WTC11 (cell line): ENCODE measurements at regions not wholly inside any gene's neighbourhood (a gene's known extent, or its start where the extent isn't known, plus 50 kb on each side); places are given as distances from the start of the nearest gene placed in this dataset.

Source experiments
- ATAC-seq: fragments of 200-7000 bp; cut with Tn5 transposase; 2 replicates; pipeline ENCODE4 v1.10.0; 2021; ENCODE audit warnings: mild to moderate bottlenecking, moderate library complexity
- CTCF ChIA-PET: fragments of 300-600 bp; sonication (Branson Sonifier 250); formaldehyde crosslinking; loops from one replicate; lab custom pipeline; 2021; ENCODE audit warnings: antibody characterized with exemption; lab: Charles Lee
- POLR2A ChIA-PET: fragments of 350-600 bp; sonication (Branson Sonifier 250); formaldehyde crosslinking; loops from one replicate; lab custom pipeline; 2021; ENCODE audit warnings: antibody characterized with exemption; lab: Charles Lee
- DNase-seq: peaks from one replicate; pipeline ENCODE4 v3.0.0; 2021; ENCODE audit warnings: low spot score
- H3K27ac Mint-ChIP-seq: 2 replicates; pipeline ENCODE4 v1.8.0; 2021; ENCODE audit warnings: mixed read lengths
- H3K27me3 Mint-ChIP-seq: 2 replicates; pipeline ENCODE4 v1.8.0; 2021; ENCODE audit warnings: low read depth, mild to moderate bottlenecking, moderate library complexity, mixed read lengths
- H3K36me3 Mint-ChIP-seq: 2 replicates; pipeline ENCODE4 v1.8.0; 2021; ENCODE audit warnings: mixed read lengths
- H3K4me1 Mint-ChIP-seq: 2 replicates; pipeline ENCODE4 v1.8.0; 2022; ENCODE audit warnings: mixed read lengths
- H3K4me3 Mint-ChIP-seq: 2 replicates; pipeline ENCODE4 v1.8.0; 2021; ENCODE audit warnings: mild to moderate bottlenecking, moderate library complexity, mixed read lengths
- H3K9me3 Mint-ChIP-seq: 2 replicates; pipeline ENCODE4 v1.8.0; 2021; ENCODE audit warnings: mixed read lengths
- ATF3 ChIP-seq: sonication (generic); formaldehyde crosslinking; conservative IDR thresholded peaks from 2 replicates; pipeline ENCODE4 v1.8.1; 2022; ENCODE audit warnings: mild to moderate bottlenecking, missing genetic modification reagents
- E2F5 ChIP-seq: sonication (generic); formaldehyde crosslinking; IDR thresholded peaks from 2 replicates; pipeline ENCODE4 v1.8.1; 2022; ENCODE audit warnings: mild to moderate bottlenecking, moderate library complexity, missing genetic modification reagents
- EMX1 ChIP-seq: fragments of 250-450 bp; sonication (Bioruptor Pico); IDR thresholded peaks from 2 replicates; pipeline ENCODE4 v1.8.0; 2021; ENCODE audit warnings: mild to moderate bottlenecking
- ERG ChIP-seq: fragments of 250-450 bp; sonication (Bioruptor Pico); IDR thresholded peaks from 2 replicates; pipeline ENCODE4 v1.8.0; 2021; ENCODE audit warnings: mild to moderate bottlenecking
- GRHL2 ChIP-seq: fragments of 250-450 bp; sonication (Bioruptor Pico); IDR thresholded peaks from 2 replicates; pipeline ENCODE4 v1.8.0; 2022; ENCODE audit warnings: mild to moderate bottlenecking, moderate library complexity; ENCODE audit not compliant: insufficient replicate concordance, severe bottlenecking
- HMGA2 ChIP-seq: fragments of 250-450 bp; sonication (Bioruptor Pico); IDR thresholded peaks from 2 replicates; pipeline ENCODE4 v1.4.0; 2021; ENCODE audit warnings: mild to moderate bottlenecking, moderate library complexity
- IRF2 ChIP-seq: sonication (generic); formaldehyde crosslinking; IDR thresholded peaks from 2 replicates; pipeline ENCODE4 v1.8.0; 2022; ENCODE audit warnings: low read depth, missing genetic modification reagents, borderline replicate concordance
- JAZF1 ChIP-seq: fragments of 250-450 bp; sonication (Bioruptor Pico); IDR thresholded peaks from 2 replicates; pipeline ENCODE4 v1.9.0; 2021; ENCODE audit warnings: moderate library complexity, mild to moderate bottlenecking, inconsistent platforms
- MLX ChIP-seq: sonication (generic); formaldehyde crosslinking; IDR thresholded peaks from 2 replicates; pipeline ENCODE4 v1.8.1; 2023; ENCODE audit warnings: mild to moderate bottlenecking, missing genetic modification reagents, moderate library complexity
- TEAD1 ChIP-seq: sonication (generic); formaldehyde crosslinking; IDR thresholded peaks from 2 replicates; pipeline ENCODE4 v1.8.0; 2022; ENCODE audit warnings: mild to moderate bottlenecking, missing genetic modification reagents
- ZBTB43 ChIP-seq: sonication (generic); formaldehyde crosslinking; IDR thresholded peaks from 2 replicates; pipeline ENCODE4 v1.8.1; 2023; ENCODE audit warnings: mild to moderate bottlenecking, missing genetic modification reagents
- ZNF317 ChIP-seq: sonication (generic); formaldehyde crosslinking; IDR thresholded peaks from 2 replicates; pipeline ENCODE4 v1.8.1; 2023; ENCODE audit warnings: low read depth, mild to moderate bottlenecking, moderate library complexity, missing genetic modification reagents, borderline replicate concordance
- ZNF423 ChIP-seq: fragments of 250-450 bp; sonication (Bioruptor Pico); IDR thresholded peaks from 2 replicates; pipeline ENCODE4 v2.1.2; 2022; ENCODE audit warnings: mild to moderate bottlenecking, moderate library complexity
- ZNF512 ChIP-seq: sonication (generic); formaldehyde crosslinking; IDR thresholded peaks from 2 replicates; pipeline ENCODE4 v1.8.1; 2022; ENCODE audit warnings: missing genetic modification reagents, borderline replicate concordance
- ZSCAN18 ChIP-seq: fragments of 250-450 bp; sonication (Bioruptor Pico); IDR thresholded peaks from 2 replicates; pipeline ENCODE4 v2.1.2; 2022; ENCODE audit warnings: mild to moderate bottlenecking, moderate library complexity
- TF ChIP-seq, protein P1 (sequence below): sonication (generic); formaldehyde crosslinking; IDR thresholded peaks from 2 replicates; pipeline ENCODE4 v1.8.0; 2022; ENCODE audit warnings: mild to moderate bottlenecking, missing genetic modification reagents

- TF ChIP-seq ZBTB43 (CRISPR knock-in tag) (no peak), E2F5 (CRISPR knock-in tag) (no peak), ATF3 (CRISPR knock-in tag) (no peak), ZNF317 (CRISPR knock-in tag) (no peak), EMX1 (CRISPR knock-in tag) (no peak)
Observed at GRCh38 chr11:8799273-8799672, 111.7 kb upstream of the AKIP1 start (continued).

DNA sequence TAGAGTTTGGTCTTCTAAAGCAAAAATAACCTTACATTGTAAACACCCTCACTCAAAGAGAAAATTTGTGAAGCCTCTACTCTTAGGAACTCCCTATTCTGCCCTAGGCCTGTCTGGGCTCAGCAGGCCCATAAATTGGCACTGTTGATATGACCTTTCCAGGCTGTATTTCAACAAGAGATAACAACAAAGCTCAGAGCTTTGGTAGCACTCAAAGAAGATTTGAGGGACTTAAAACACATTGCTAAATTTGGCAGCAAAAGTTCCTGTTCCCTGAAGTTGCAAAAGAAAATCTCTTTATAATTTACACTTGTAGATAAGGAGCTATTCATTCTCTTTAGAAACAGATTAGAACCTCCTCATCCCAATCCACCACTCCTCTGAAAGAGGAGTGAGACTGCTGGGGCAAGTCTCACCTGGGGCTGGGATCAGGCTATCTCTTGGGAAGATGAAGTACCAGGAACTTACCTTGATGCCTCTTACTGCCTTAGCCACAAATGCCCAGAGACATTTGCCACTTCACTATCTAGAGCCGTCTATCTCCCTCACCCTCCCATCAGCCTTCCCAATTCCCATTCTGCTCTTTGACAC, 110.4 kb upstream of the AKIP1 start:
- CTCF ChIA-PET, result interaction anchor here (0.6 to 2.7 kb wide), 5 partner anchors 9 to 1661 kb away, joined by 3 to 9 read pairs (median 3); a partner anchor contains a TSS
- no peak for ATAC-seq

GRCh38 chr11:8801121-8801520, 109.9 kb upstream of the AKIP1 start:
- H3K27me3 Mint-ChIP-seq, result no peaks in the 10 kb centered on the region
- TF ChIP-seq, protein P1, sequence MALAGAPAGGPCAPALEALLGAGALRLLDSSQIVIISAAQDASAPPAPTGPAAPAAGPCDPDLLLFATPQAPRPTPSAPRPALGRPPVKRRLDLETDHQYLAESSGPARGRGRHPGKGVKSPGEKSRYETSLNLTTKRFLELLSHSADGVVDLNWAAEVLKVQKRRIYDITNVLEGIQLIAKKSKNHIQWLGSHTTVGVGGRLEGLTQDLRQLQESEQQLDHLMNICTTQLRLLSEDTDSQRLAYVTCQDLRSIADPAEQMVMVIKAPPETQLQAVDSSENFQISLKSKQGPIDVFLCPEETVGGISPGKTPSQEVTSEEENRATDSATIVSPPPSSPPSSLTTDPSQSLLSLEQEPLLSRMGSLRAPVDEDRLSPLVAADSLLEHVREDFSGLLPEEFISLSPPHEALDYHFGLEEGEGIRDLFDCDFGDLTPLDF (CRISPR knock-in tag), result no peak
- no peak for TF ChIP-seq HMGA2
- no peak for TF ChIP-seq JAZF1
- no peak for TF ChIP-seq ZNF512 (CRISPR knock-in tag)
- no peak for TF ChIP-seq IRF2 (CRISPR knock-in tag)
- no peak for TF ChIP-seq GRHL2 (CRISPR knock-in tag)
- no peak for TF ChIP-seq ZSCAN18 (CRISPR knock-in tag)
- no peak for TF ChIP-seq TEAD1 (CRISPR knock-in tag)
- TF ChIP-seq ERG (CRISPR knock-in tag), result no peak
- no peak for TF ChIP-seq ZNF423 (CRISPR knock-in tag)

More for the DNA sequence above, 110.4 kb upstream of the AKIP1 start:
- no peak overlapping the region for H3K4me3 Mint-ChIP-seq
- no peaks in the 10 kb centered on the region for H3K9me3 Mint-ChIP-seq
- no peak for DNase-seq
- POLR2A ChIA-PET, result no interaction called here
- TF ChIP-seq E2F5 (CRISPR knock-in tag), result no peak
- TF ChIP-seq ZBTB43 (CRISPR knock-in tag), result no peak
- no peak for TF ChIP-seq MLX
- no peaks in the 10 kb centered on the region for H3K27me3 Mint-ChIP-seq
- H3K36me3 Mint-ChIP-seq, result no peaks in the 10 kb centered on the region
- H3K27ac Mint-ChIP-seq, result 0 out of 2 replicates have a peak overlapping the region, but pooled peaks have one; percentile 35
- no peaks in the 10 kb centered on the region for H3K4me1 Mint-ChIP-seq

More at GRCh38 chr11:8801121-8801520, 109.9 kb upstream of the AKIP1 start:
- POLR2A ChIA-PET, result no interaction called here
- CTCF ChIA-PET, result interaction anchor here (0.7 to 2.7 kb wide), 3 partner anchors 9 to 337 kb away, joined by 3 to 9 read pairs (median 3); a partner anchor contains a TSS
- H3K4me3 Mint-ChIP-seq, result no peak overlapping the region
- no peaks in the 10 kb centered on the region for H3K36me3 Mint-ChIP-seq
- peaks cover 2% of the 10 kb centered on the region for H3K4me1 Mint-ChIP-seq
- ATAC-seq (no peak), DNase-seq (no peak)
- H3K9me3 Mint-ChIP-seq, result no peaks in the 10 kb centered on the region
- H3K27ac Mint-ChIP-seq, result 0 out of 2 replicates have a peak overlapping the region, but pooled peaks have one; percentile 35
